Neural crest cell (in vitro differentiated cells): ENCODE measurements at regions not wholly inside any gene's neighbourhood (a gene's known extent, or its start where the extent isn't known, plus 50 kb on each side); places are given as distances from the start of the nearest gene placed in this dataset.

Experiments
- DNase-seq: peaks from one replicate; pipeline ENCODE4 v3.0.0; 2021; ENCODE audit warnings: low read depth, mixed read lengths, low spot score
- H3K27ac Mint-ChIP-seq: one replicate; pipeline ENCODE4 v1.8.0; 2021; ENCODE audit warnings: mild to moderate bottlenecking, mixed read lengths; ENCODE audit not compliant: unreplicated experiment
- H3K27me3 Mint-ChIP-seq: 2 replicates; pipeline ENCODE4 v1.8.0; 2021; ENCODE audit warnings: low read depth, mild to moderate bottlenecking, mixed read lengths
- H3K36me3 Mint-ChIP-seq: 2 replicates; pipeline ENCODE4 v1.8.0; 2021; ENCODE audit warnings: low read depth, mild to moderate bottlenecking, mixed read lengths
- H3K4me1 Mint-ChIP-seq: 2 replicates; pipeline ENCODE4 v1.8.0; 2021; ENCODE audit warnings: mixed read lengths
- H3K4me3 Mint-ChIP-seq: one replicate; pipeline ENCODE4 v1.8.0; 2021; ENCODE audit warnings: mild to moderate bottlenecking, mixed read lengths
- H3K9me3 Mint-ChIP-seq: 2 replicates; pipeline ENCODE4 v1.8.0; 2021; ENCODE audit warnings: mixed read lengths
- CTCF ChIP-seq: fragments of 200-600 bp; sonication (generic); conservative IDR thresholded peaks from 2 replicates; pipeline ENCODE4 v1.5.0; 2021; ENCODE audit warnings: antibody characterized with exemption, mild to moderate bottlenecking

DNA sequence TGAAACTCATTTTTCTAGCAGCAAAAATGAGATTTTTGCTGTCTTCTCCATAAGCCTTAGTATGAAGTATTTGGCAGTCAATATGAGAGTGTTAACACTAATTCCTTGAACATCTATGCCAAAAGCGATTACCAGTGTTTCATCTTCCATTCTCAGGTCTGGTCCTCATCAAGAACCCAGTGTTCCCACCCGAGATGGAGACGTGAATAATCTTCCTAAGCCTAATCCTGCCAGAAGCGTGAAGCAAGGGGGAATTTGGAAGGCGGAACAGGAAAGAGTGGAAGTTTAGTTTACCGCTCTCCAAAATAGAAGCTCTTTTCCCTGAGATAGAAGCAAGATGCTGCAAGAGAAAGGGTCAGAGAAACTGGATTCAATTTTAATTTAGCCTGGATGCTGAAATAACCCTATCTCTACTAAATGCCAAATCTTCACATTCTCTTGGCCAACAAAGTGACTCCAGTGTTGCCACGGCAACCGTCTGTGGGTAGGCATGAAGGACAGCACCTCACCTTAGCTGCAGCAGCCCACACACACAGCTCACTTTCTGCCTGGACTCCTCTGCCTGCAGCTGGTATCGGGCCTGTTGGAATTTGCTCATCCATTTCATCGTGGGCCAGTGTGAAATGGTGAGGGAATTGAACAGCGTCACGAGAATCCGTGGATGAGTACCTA lies 711.1 kb downstream of the CBLN2 start:
- no peak for TF ChIP-seq CTCF
- Mint-ChIP-seq H3K9me3 (no peaks in the 10 kb centered on the region), H3K4me3 (no peak overlapping the region), H3K27ac (no peak overlapping the region), H3K4me1 (no peaks in the 10 kb centered on the region), H3K27me3 (no peaks in the 10 kb centered on the region), H3K36me3 (no peaks in the 10 kb centered on the region)
- no peak for DNase-seq

DNA sequence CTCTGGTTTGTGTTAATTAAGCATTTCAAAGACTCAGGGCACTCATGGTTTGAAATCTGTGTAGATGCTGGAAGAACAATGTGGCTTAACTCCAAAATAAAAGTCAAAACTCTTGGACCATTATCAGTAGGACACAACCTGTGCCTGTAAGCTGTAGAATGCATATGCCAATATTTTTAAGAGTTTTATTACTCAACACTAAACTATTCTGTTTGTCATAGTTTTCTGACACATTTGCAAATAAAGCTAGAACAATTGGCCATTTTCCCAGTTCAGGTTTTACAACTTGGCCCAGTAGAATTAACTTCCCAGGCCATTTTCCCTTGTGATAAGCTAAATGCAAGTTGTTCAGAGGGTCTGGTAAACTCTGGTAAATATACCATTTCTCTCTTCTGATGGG lies 713.1 kb downstream of the CBLN2 start:
- Mint-ChIP-seq H3K9me3 (no peaks in the 10 kb centered on the region), H3K27me3 (no peaks in the 10 kb centered on the region), H3K36me3 (no peaks in the 10 kb centered on the region), H3K4me3 (no peak overlapping the region), H3K27ac (no peak overlapping the region), H3K4me1 (peaks cover 4% of the 10 kb centered on the region)
- DNase-seq = no peak
- no peak for TF ChIP-seq CTCF

DNA sequence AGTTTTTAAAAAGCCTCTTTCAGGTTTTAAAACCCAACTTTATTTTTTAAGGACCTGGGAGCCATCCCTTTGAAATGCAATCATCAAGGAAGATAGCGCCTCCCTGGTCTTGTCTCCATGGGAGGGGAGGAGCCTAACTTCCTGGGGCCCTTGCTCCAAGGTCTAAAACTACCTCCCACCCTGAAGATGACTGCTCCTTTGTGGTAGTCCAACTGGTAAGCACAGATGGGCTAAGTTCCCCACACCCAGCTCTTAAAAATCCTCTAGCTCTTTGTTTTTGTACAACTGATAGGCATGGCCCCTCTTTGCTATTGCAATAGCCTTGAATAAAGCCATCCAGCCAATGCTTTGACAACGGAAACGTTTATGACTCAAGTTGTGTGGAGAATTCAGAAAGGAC lies 716.8 kb downstream of the CBLN2 start:
- no peak for DNase-seq
- TF ChIP-seq CTCF = no peak
- no peak overlapping the region for H3K27ac Mint-ChIP-seq
- no peak overlapping the region for H3K4me3 Mint-ChIP-seq
- H3K9me3 Mint-ChIP-seq = no peaks in the 10 kb centered on the region
- H3K4me1 Mint-ChIP-seq = peaks cover 19% of the 10 kb centered on the region
- H3K36me3 Mint-ChIP-seq = peaks cover 2% of the 10 kb centered on the region
- no peaks in the 10 kb centered on the region for H3K27me3 Mint-ChIP-seq

DNA sequence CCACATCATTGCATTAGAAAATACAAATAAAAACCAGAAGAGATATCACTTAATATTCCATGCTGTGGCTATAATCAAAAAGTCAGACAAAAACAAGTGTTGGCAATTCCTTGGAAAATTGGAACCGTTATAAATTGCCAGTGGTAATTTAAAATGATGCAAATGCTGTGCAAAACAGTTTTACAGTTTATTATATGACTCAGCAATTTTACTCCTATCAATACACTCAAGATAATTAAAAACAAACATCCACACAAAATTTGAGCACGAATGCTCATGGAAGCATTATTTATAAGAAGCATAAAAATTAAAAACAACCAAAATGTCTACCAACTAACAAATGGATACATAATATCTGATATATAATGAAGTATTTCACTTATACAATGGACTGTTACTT lies 728.8 kb downstream of the CBLN2 start:
- no peaks in the 10 kb centered on the region for H3K36me3 Mint-ChIP-seq
- H3K9me3 Mint-ChIP-seq = no peaks in the 10 kb centered on the region
- no peak overlapping the region for H3K4me3 Mint-ChIP-seq
- H3K27me3 Mint-ChIP-seq = no peaks in the 10 kb centered on the region
- no peak for TF ChIP-seq CTCF
- H3K27ac Mint-ChIP-seq = no peak overlapping the region
- H3K4me1 Mint-ChIP-seq = no peaks in the 10 kb centered on the region
- DNase-seq = no peak

- Mint-ChIP-seq H3K4me1 (no peaks in the 10 kb centered on the region), H3K27ac (no peak overlapping the region), H3K27me3 (no peaks in the 10 kb centered on the region), H3K4me3 (no peak overlapping the region), H3K36me3 (no peaks in the 10 kb centered on the region), H3K9me3 (no peaks in the 10 kb centered on the region)
- DNase-seq = no peak
- no peak for TF ChIP-seq CTCF
Observed at GRCh38 chr18:71809711-71810110, 734.4 kb downstream of the CBLN2 start.
